ENCODE measurements at regions not wholly inside any gene's neighbourhood (a gene's known extent, or its start where the extent isn't known, plus 50 kb on each side); places are given as distances from the start of the nearest gene placed in this dataset.
A peak's percentile ranks its signal among the peaks of the same experiment; 100 is the strongest.

GRCh38 chr6:81557811-81558210, 194.7 kb downstream of the TENT5A start:
- Histone ChIP-seq H3K4me3 (ENCODE audit: low read length in 3 of 3) (no peak overlapping the region), H3K27me3 (ENCODE audit: control insufficient read depth, insufficient read depth, low read length) (no peaks in the 10 kb centered on the region), H3K9ac (ENCODE audit: low read length in 3 of 3) (no peak overlapping the region), H3K27ac (ENCODE audit: low read depth in 2 of 2, low read length in 2 of 2) (no peak overlapping the region), H3K36me3 (ENCODE audit: control insufficient read depth in 2 of 3, insufficient read depth in 3 of 3, low read length in 3 of 3) (no peaks in the 10 kb centered on the region), H3K9me3 (ENCODE audit: control insufficient read depth in 2 of 3, insufficient read depth in 1 of 3, low read length in 3 of 3) (no peaks in the 10 kb centered on the region), H3K4me1 (ENCODE audit: control insufficient read depth in 2 of 3, insufficient read depth in 2 of 3, low read depth in 1 of 3, low read length in 3 of 3) (no peaks in the 10 kb centered on the region)
- intact Hi-C loops (cut with DNase I): no loop called here
- FAIRE-seq (no peak), DNase-seq (no peak)
- no peak for TF ChIP-seq CTCF (IDR thresholded peaks at IDR 0.05; ENCODE audit: borderline replicate concordance, extremely low read depth, insufficient read depth)

- DNase-seq: peak in 2 of 5 donors; percentile 40 to 71
- H3K27ac ChIP-seq (ENCODE audit: low read depth in 2 of 2, low read length in 2 of 2): no peak overlapping the region
- FAIRE-seq: no peak
- H3K9ac ChIP-seq (ENCODE audit: low read length in 3 of 3): no peak overlapping the region
- no peaks in the 10 kb centered on the region for H3K9me3 ChIP-seq (ENCODE audit: control insufficient read depth in 2 of 3, insufficient read depth in 1 of 3, low read length in 3 of 3)
- no peaks in the 10 kb centered on the region for H3K27me3 ChIP-seq (ENCODE audit: control insufficient read depth, insufficient read depth, low read length)
- no peak for TF ChIP-seq CTCF (IDR thresholded peaks at IDR 0.05; ENCODE audit: borderline replicate concordance, extremely low read depth, insufficient read depth)
- H3K4me3 ChIP-seq (ENCODE audit: low read length in 3 of 3): no peak overlapping the region
- intact Hi-C loops (cut with DNase I): no loop called here
- no peaks in the 10 kb centered on the region for H3K4me1 ChIP-seq (ENCODE audit: control insufficient read depth in 2 of 3, insufficient read depth in 2 of 3, low read depth in 1 of 3, low read length in 3 of 3)
- H3K36me3 ChIP-seq (ENCODE audit: control insufficient read depth in 2 of 3, insufficient read depth in 3 of 3, low read length in 3 of 3): no peaks in the 10 kb centered on the region
Observed at GRCh38 chr6:81556551-81556950, 195.9 kb downstream of the TENT5A start.

GRCh38 chr6:81553216-81553615, 199.3 kb downstream of the TENT5A start:
- no peaks in the 10 kb centered on the region for H3K9me3 ChIP-seq (ENCODE audit: control insufficient read depth in 2 of 3, insufficient read depth in 1 of 3, low read length in 3 of 3)

More at GRCh38 chr6:81553216-81553615, 199.3 kb downstream of the TENT5A start:
- TF ChIP-seq CTCF (IDR thresholded peaks at IDR 0.05; ENCODE audit: borderline replicate concordance, extremely low read depth, insufficient read depth): no peak
- Histone ChIP-seq H3K27me3 (ENCODE audit: control insufficient read depth, insufficient read depth, low read length) (no peaks in the 10 kb centered on the region), H3K27ac (ENCODE audit: low read depth in 2 of 2, low read length in 2 of 2) (no peak overlapping the region), H3K4me1 (ENCODE audit: control insufficient read depth in 2 of 3, insufficient read depth in 2 of 3, low read depth in 1 of 3, low read length in 3 of 3) (no peaks in the 10 kb centered on the region), H3K4me3 (ENCODE audit: low read length in 3 of 3) (no peak overlapping the region), H3K9ac (ENCODE audit: low read length in 3 of 3) (no peak overlapping the region), H3K36me3 (ENCODE audit: control insufficient read depth in 2 of 3, insufficient read depth in 3 of 3, low read length in 3 of 3) (no peaks in the 10 kb centered on the region)
- intact Hi-C loops (cut with DNase I): no loop called here
- FAIRE-seq (no peak), DNase-seq (no peak)

Measured in kidney (tissue), 13 donors.